ENCODE measurements at regions not wholly inside any gene's neighbourhood (a gene's known extent, or its start where the extent isn't known, plus 50 kb on each side); places are given as distances from the start of the nearest gene placed in this dataset.

DNA sequence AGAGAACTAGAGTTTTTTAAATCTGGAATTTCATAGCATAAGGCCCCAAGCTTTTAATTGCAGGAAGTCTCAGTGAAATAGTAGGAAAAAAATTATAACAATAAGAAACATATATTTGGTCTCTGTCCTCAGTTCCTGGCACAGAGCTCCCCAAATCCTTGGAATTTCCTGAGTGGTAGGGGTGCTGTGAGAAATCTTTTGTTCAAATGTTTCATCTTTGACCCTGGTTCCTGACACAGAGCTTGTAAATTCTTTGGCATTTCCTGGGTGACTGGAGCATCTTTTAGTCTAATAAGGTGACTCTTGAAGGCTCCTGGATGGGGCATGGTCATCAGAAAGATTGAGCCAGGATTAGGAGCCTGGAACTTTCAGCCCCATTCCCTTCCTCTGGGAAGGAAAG, 225.7 kb upstream of the AJAP1 start:
- Histone ChIP-seq H3K27ac (ENCODE audit: low read length) (no peak overlapping the region), H3K4me1 (ENCODE audit: control insufficient read depth, insufficient read depth, low read length) (no peaks in the 10 kb centered on the region), H3K36me3 (ENCODE audit: control insufficient read depth, insufficient read depth, low read length) (no peaks in the 10 kb centered on the region), H3K27me3 (ENCODE audit: control insufficient read depth, insufficient read depth, low read length) (no peaks in the 10 kb centered on the region), H3K9me3 (ENCODE audit: control insufficient read depth, low read depth, low read length) (peaks cover 2% of the 10 kb centered on the region), H3K4me3 (ENCODE audit: low read length) (no peak overlapping the region)
- no peak for DNase-seq

DNA sequence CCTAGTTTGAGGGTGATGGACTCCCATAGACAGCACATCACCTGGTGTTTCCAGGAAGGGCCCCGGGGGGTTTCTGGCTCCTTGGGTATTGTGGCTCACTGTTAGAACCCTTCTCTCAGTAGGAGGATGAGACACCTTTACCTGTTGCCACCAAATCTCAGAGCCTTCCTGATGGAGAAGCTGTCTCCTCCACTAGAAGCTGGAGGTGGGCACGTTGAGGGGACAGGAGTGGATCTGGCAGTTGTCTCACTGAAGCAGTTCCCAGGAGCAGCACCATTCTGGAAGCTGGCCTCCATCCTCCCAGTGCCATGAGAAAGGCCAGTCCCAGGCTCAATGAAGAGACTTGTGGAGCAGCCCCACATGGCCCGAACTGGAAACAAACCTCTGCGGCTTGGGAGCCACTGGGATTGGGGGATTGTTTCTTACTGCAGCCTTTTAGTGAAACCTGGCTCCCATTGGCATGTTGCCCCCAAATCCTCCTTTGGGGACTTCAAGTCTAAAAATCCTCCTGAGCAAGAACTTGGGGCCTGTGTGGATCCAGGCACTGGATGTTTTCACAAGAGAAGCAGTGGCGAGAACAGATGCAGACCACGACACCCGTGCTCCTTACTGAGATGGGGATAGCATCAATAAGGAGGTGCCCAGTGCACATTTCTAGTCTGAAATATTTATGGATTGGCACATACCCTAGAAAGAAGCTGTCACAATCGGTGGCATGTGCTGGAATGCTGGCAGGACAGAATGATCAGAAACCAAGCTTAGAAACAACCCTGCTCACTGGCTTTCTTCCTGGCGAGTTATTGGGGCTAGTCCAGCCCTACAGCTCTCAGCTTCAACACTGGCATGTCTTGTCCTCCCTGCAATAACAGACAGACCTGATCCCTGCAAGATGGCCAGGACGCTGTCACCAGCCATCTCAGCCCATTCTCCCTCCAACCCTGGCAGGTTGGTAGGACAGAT, 223.7 kb upstream of the AJAP1 start:
- no peak for DNase-seq
- H3K27ac ChIP-seq (ENCODE audit: low read length) = no peak overlapping the region
- WGBS (ENCODE audit: insufficient coverage, low lambda C conversion rate) = no CpG with 5 or more reads among the region's 10 CpGs
- no peak overlapping the region for H3K4me3 ChIP-seq (ENCODE audit: low read length)
- no peaks in the 10 kb centered on the region for H3K36me3 ChIP-seq (ENCODE audit: control insufficient read depth, insufficient read depth, low read length)
- peaks cover 2% of the 10 kb centered on the region for H3K9me3 ChIP-seq (ENCODE audit: control insufficient read depth, low read depth, low read length)
- H3K27me3 ChIP-seq (ENCODE audit: control insufficient read depth, insufficient read depth, low read length) = no peaks in the 10 kb centered on the region
- H3K4me1 ChIP-seq (ENCODE audit: control insufficient read depth, insufficient read depth, low read length) = no peaks in the 10 kb centered on the region

DNA sequence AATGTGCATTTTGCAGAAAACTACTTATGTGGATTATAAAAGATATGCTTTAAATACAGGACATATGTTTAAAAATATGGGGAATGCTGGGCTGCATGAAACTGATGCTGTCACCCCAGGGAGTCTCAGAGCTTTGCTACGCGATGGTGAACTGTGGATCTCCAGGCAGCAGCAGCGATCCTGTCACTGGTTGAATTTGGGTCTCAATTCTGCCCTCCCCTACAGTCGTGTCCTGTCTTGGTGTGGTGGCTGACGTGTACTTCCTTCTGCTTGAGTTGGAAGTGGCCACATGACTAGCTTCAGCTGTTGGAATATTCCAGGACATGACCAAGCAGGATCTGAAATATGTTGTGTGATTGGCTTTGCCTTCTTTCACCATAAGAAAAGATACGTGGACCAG, 222.9 kb upstream of the AJAP1 start:
- no peak for DNase-seq
- H3K27ac ChIP-seq (ENCODE audit: low read length) = no peak overlapping the region
- WGBS (ENCODE audit: insufficient coverage, low lambda C conversion rate) = no CpG with 5 or more reads among the region's 6 CpGs
- no peaks in the 10 kb centered on the region for H3K4me1 ChIP-seq (ENCODE audit: control insufficient read depth, insufficient read depth, low read length)
- H3K36me3 ChIP-seq (ENCODE audit: control insufficient read depth, insufficient read depth, low read length) = no peaks in the 10 kb centered on the region
- H3K4me3 ChIP-seq (ENCODE audit: low read length) = no peak overlapping the region
- H3K9me3 ChIP-seq (ENCODE audit: control insufficient read depth, low read depth, low read length) = no peaks in the 10 kb centered on the region
- H3K27me3 ChIP-seq (ENCODE audit: control insufficient read depth, insufficient read depth, low read length) = no peaks in the 10 kb centered on the region

DNA sequence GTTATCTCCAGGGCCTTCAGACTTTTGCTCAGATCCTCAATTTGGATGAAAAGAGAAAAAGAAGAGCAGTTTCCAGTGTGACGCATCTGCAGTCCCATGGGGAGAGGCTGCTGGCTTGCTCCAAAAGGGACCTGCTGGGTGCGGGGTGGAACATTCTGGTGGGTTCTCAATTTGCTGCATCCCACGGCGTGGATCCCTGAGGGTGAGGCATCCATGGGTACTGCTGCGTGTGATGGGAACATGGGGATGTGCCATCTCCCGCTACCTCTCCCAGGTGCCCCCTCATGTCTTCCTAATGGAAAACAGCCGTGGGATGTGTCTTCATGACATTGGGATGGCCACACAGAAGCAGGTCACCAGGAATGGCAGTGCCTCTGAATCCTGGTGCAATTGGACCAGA, 221.3 kb upstream of the AJAP1 start:
- no CpG with 5 or more reads among the region's 7 CpGs for WGBS (ENCODE audit: insufficient coverage, low lambda C conversion rate)

DNA sequence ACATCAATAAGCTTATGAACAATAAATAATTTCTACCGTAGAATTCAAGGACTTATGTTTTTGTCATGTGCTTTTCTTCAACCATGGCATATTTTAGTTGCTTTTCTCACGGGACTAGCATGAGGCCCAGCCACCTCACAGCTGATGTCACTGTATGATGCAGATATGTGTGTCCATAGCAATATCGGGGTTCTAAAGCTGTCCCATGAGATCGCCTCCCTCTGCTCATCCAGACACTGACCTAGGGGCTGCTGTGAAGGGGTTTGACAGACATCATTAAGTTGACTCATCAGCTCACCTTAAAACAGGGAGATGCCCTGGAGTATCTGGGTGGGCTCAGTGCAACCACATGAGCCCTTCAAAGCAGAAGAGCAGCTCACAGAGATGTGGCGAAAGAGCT, 210.3 kb upstream of the AJAP1 start:
- DNase-seq = no peak

More for the DNA sequence above, 221.3 kb upstream of the AJAP1 start:
- no peak for DNase-seq
- Histone ChIP-seq H3K9me3 (ENCODE audit: control insufficient read depth, low read depth, low read length) (no peaks in the 10 kb centered on the region), H3K27me3 (ENCODE audit: control insufficient read depth, insufficient read depth, low read length) (no peaks in the 10 kb centered on the region), H3K4me3 (ENCODE audit: low read length) (no peak overlapping the region), H3K27ac (ENCODE audit: low read length) (no peak overlapping the region), H3K36me3 (ENCODE audit: control insufficient read depth, insufficient read depth, low read length) (no peaks in the 10 kb centered on the region), H3K4me1 (ENCODE audit: control insufficient read depth, insufficient read depth, low read length) (no peaks in the 10 kb centered on the region)

DNA sequence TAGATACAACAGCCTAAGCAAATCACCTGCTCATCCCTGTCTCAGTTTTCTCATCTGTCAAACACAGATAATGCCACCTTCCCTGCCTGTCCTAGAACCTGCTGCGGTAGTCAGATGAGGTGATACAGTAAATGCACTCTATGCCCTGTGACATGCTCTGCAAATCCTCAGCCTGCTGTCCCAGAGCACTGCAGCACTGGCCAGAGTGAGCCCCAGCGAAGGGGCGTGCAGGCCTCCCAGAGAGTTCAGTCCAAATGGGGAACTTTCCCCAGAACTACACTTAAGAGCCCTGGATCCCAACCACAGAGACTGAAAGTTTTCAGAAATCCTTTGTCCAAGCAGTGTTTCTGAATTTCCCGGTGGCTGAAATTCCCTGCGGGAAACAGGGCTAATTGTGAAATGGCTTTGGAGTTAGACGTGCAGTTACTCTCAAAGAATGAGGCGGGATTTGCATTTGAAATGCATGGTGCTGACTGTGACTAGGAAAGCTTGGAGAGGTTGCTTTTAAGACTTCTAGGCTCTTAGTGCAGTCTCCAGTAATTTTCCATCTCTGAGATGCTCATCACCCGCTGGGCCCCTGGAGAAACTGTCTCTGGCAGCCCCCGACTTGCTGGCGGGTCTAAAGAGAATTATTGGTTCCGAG, 206.5 kb upstream of the AJAP1 start:
- H3K4me1 ChIP-seq (ENCODE audit: control insufficient read depth, insufficient read depth, low read length) = no peaks in the 10 kb centered on the region
- H3K27me3 ChIP-seq (ENCODE audit: control insufficient read depth, insufficient read depth, low read length) = no peaks in the 10 kb centered on the region
- H3K9me3 ChIP-seq (ENCODE audit: control insufficient read depth, low read depth, low read length) = no peaks in the 10 kb centered on the region
- no peak overlapping the region for H3K4me3 ChIP-seq (ENCODE audit: low read length)
- no peak overlapping the region for H3K27ac ChIP-seq (ENCODE audit: low read length)
- no peak for DNase-seq
- no peaks in the 10 kb centered on the region for H3K36me3 ChIP-seq (ENCODE audit: control insufficient read depth, insufficient read depth, low read length)
- 70% methylated on average over 2 of the region's 11 CpGs for WGBS (ENCODE audit: insufficient coverage, low lambda C conversion rate)

More for the DNA sequence above, 210.3 kb upstream of the AJAP1 start:
- no peaks in the 10 kb centered on the region for H3K36me3 ChIP-seq (ENCODE audit: control insufficient read depth, insufficient read depth, low read length)
- H3K27me3 ChIP-seq (ENCODE audit: control insufficient read depth, insufficient read depth, low read length) = no peaks in the 10 kb centered on the region
- H3K27ac ChIP-seq (ENCODE audit: low read length) = no peak overlapping the region
- H3K4me3 ChIP-seq (ENCODE audit: low read length) = no peak overlapping the region
- WGBS (ENCODE audit: insufficient coverage, low lambda C conversion rate) = 80% methylated on average over 1 of the region's 5 CpGs
- no peaks in the 10 kb centered on the region for H3K4me1 ChIP-seq (ENCODE audit: control insufficient read depth, insufficient read depth, low read length)
- H3K9me3 ChIP-seq (ENCODE audit: control insufficient read depth, low read depth, low read length) = no peaks in the 10 kb centered on the region

DNA sequence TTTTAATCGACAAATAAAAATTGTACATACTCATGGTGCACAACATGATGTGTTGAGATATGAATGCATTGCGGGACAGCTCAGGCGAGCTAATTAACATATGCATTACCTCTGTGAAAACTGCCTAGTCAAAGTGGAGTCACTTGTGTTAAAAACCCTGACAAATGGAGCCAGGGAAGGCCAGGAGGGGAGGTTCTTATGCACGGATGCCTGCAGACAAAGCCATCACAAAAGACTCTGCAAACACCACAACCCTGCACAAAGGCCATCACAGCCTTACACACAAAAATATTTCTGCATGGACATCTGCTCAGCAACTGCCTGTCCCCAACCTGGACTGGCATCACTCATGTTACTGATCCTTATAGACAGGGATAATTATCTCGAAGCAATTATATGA, 204.4 kb upstream of the AJAP1 start:
- no peaks in the 10 kb centered on the region for H3K9me3 ChIP-seq (ENCODE audit: control insufficient read depth, low read depth, low read length)

DNA sequence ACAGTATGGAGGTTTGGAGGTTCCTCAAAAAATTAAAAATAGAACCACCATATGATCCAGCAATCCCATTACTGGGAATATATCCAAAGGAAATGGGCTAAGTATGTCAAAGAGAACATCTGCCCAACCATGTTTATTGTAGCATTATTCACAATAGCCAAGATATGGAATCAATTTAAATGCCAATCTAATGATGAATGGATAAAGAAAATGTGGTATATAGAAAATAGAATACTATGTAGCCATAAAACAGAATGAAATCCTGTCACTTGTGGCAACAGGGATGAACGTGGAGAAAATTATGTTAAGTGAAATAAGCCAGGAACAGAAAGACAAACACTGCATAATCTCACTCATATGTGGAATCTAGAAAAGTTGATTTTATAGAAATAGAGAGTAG, 201.7 kb upstream of the AJAP1 start:
- Histone ChIP-seq H3K4me1 (ENCODE audit: control insufficient read depth, insufficient read depth, low read length) (no peaks in the 10 kb centered on the region), H3K36me3 (ENCODE audit: control insufficient read depth, insufficient read depth, low read length) (no peaks in the 10 kb centered on the region), H3K4me3 (ENCODE audit: low read length) (no peak overlapping the region), H3K9me3 (ENCODE audit: control insufficient read depth, low read depth, low read length) (no peaks in the 10 kb centered on the region), H3K27ac (ENCODE audit: low read length) (no peak overlapping the region), H3K27me3 (ENCODE audit: control insufficient read depth, insufficient read depth, low read length) (no peaks in the 10 kb centered on the region)
- no CpG with 5 or more reads among the region's 1 CpG for whole genome bisulfite sequencing (ENCODE audit: insufficient coverage, low lambda C conversion rate)
- no peak for DNase-seq

More for the DNA sequence above, 204.4 kb upstream of the AJAP1 start:
- Histone ChIP-seq H3K4me3 (ENCODE audit: low read length) (no peak overlapping the region), H3K27me3 (ENCODE audit: control insufficient read depth, insufficient read depth, low read length) (no peaks in the 10 kb centered on the region), H3K4me1 (ENCODE audit: control insufficient read depth, insufficient read depth, low read length) (no peaks in the 10 kb centered on the region), H3K36me3 (ENCODE audit: control insufficient read depth, insufficient read depth, low read length) (no peaks in the 10 kb centered on the region), H3K27ac (ENCODE audit: low read length) (no peak overlapping the region)
- no peak for DNase-seq
- WGBS (ENCODE audit: insufficient coverage, low lambda C conversion rate) = no CpG with 5 or more reads among the region's 5 CpGs

DNA sequence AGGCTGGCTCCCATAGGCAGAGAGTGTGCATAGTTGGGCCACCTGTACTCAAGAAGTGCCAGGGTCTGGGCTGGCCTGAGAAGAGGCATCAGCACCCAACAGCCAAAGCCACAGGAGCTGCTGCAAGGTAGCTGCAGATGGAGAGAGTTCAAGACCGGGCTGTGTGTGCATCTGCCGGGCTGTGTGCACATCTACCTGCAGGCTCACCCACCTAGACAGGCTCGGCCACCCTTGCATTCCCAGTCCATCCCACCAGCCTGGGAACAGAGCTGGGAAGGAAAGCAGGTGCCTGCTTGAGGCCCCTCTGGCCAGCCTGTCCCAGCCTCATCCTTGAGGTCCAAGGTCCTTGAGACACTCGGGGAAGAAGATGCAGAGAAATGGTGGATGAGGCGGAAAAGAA, 194.4 kb upstream of the AJAP1 start:
- no peak for DNase-seq
- H3K9me3 ChIP-seq (ENCODE audit: control insufficient read depth, low read depth, low read length) = no peaks in the 10 kb centered on the region
- no peak overlapping the region for H3K27ac ChIP-seq (ENCODE audit: low read length)
- WGBS (ENCODE audit: insufficient coverage, low lambda C conversion rate) = 100% methylated on average over 2 of the region's 5 CpGs
- H3K4me1 ChIP-seq (ENCODE audit: control insufficient read depth, insufficient read depth, low read length) = no peaks in the 10 kb centered on the region
- H3K27me3 ChIP-seq (ENCODE audit: control insufficient read depth, insufficient read depth, low read length) = no peaks in the 10 kb centered on the region
- no peak overlapping the region for H3K4me3 ChIP-seq (ENCODE audit: low read length)
- H3K36me3 ChIP-seq (ENCODE audit: control insufficient read depth, insufficient read depth, low read length) = no peaks in the 10 kb centered on the region

DNA sequence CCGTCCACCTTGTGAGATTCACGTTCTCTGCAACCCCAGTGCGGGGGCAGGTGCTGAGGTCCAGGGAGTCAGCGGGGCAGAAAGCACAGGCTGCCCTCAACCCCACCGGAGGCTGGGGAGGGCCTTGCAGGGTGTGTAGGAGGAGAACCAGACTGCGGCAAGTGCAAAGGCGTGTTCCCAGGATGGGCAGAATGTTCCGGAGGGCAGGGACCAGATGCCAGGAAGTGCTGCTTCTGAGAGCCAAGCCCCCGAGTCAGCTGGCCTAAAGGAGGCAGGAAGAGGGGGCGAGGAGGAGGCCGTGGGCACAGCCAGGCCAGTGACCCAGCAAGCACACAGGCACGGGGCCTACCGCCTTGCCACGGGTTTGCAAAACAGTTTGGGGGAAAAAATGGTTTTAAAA, 193.8 kb upstream of the AJAP1 start:
- no peak overlapping the region for H3K4me3 ChIP-seq (ENCODE audit: low read length)
- no peak for DNase-seq
- 100% methylated on average over 1 of the region's 14 CpGs for WGBS (ENCODE audit: insufficient coverage, low lambda C conversion rate)
- H3K27ac ChIP-seq (ENCODE audit: low read length) = no peak overlapping the region
- no peaks in the 10 kb centered on the region for H3K27me3 ChIP-seq (ENCODE audit: control insufficient read depth, insufficient read depth, low read length)
- no peaks in the 10 kb centered on the region for H3K4me1 ChIP-seq (ENCODE audit: control insufficient read depth, insufficient read depth, low read length)
- no peaks in the 10 kb centered on the region for H3K9me3 ChIP-seq (ENCODE audit: control insufficient read depth, low read depth, low read length)
- H3K36me3 ChIP-seq (ENCODE audit: control insufficient read depth, insufficient read depth, low read length) = no peaks in the 10 kb centered on the region
